ENCODE measurements at regions not wholly inside any gene's neighbourhood (a gene's known extent, or its start where the extent isn't known, plus 50 kb on each side); places are given as distances from the start of the nearest gene placed in this dataset.

DNA sequence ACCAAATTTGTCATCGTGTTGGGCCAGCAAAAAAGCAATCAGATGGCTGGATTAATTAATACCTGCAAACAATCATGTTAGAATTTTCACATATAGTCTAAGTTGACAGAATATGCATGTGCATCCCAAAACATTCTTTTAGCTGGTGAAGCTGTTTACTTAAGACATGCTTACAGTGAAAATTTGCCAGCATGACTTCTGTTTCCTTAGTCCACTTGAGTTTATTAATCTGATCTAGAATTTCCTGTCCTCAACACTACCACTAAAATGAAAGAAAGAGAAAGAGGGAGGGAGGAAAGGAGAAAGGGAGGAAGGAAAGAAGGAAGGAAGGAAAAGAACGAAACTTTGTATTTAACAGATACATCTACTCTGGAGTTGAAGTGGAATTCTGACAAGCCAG lies 2109.9 kb upstream of the PIK3C3 start (continued):
- TF ChIP-seq RFX5 (IDR thresholded peaks at IDR 0.05; ENCODE audit: borderline replicate concordance, low read depth, low read length) (no peak), CTCF (IDR thresholded peaks at IDR 0.05; ENCODE audit: control extremely low read depth in 1 of 3, insufficient read depth in 1 of 3, low read depth in 1 of 3, low read length in 3 of 3) (no peak), EZH2 (IDR thresholded peaks at IDR 0.05; ENCODE audit: low read depth, low read length, severe bottlenecking) (no peak), TCF12 (IDR thresholded peaks at IDR 0.05; ENCODE audit: low read depth, low read length) (no peak), YY1 (IDR thresholded peaks at IDR 0.05; ENCODE audit: low read depth, low read length) (no peak), SIRT6 (IDR thresholded peaks at IDR 0.05; ENCODE audit: low read length) (no peak), CBX5 (IDR thresholded peaks at IDR 0.05; ENCODE audit: low read depth, low read length) (no peak), KDM1A (IDR thresholded peaks at IDR 0.05; ENCODE audit: borderline replicate concordance, low read length) (no peak)

All from H1 (cell line).